HepG2 (cell line): ENCODE measurements at regions not wholly inside any gene's neighbourhood (a gene's known extent, or its start where the extent isn't known, plus 50 kb on each side); places are given as distances from the start of the nearest gene placed in this dataset.

Experiments used
- ATAC-seq: fragments of 200-7000 bp; cut with Tn5 transposase; 3 replicates; pipeline ENCODE4 v1.9.1; 2020; ENCODE audit warnings: mild to moderate bottlenecking, moderate library complexity
- BruUV-seq: library from RNA; stranded (reverse); fragments of 400-500 nt; replicated peaks from 2 replicates; lab custom pipeline; 2021; lab: Mats Ljungman, UMichigan
- CTCF ChIA-PET: fragments of 300-600 bp; formaldehyde crosslinking; extraction: SDS; loops from one replicate; lab custom pipeline; 2021; ENCODE audit warnings: low total read pairs, inconsistent platforms, low intra/inter-chr PET ratio; lab: Yijun Ruan, JAX
- POLR2A ChIA-PET: fragments of 350-600 bp; sonication (Branson Sonifier 250); formaldehyde crosslinking; loops from one replicate; lab custom pipeline; 2020; ENCODE audit warnings: antibody characterized with exemption, inconsistent platforms; lab: Yijun Ruan, JAX
- DNase-seq: peaks from one replicate; pipeline ENCODE4 v3.0.0-alpha.2; 2015; ENCODE audit warnings: low spot score
- FAIRE-seq: peaks from 3 replicates; lab custom pipeline; 2011; peaks lifted over from hg19 to GRCh38; lab: Jason Lieb, UNC
- H2AFZ ChIP-seq: one replicate; pipeline ENCODE4 v1.6.1; 2011; ENCODE audit warnings: low read length, inconsistent platforms
- H3K27ac ChIP-seq: fragments of 300-600 bp; 3 replicates; pipeline ENCODE4 v1.8.0; 2011; ENCODE audit warnings: mixed run types, mild to moderate bottlenecking, mixed read lengths, low read length, inconsistent platforms; ENCODE audit not compliant: insufficient read depth; ENCODE audit errors: extremely low read length
- H3K27me3 ChIP-seq, 2 experiments: fragments of 200-600 bp in 1 of 2; 2 replicates in 1 of 2; 3 replicates in 1 of 2; pipeline versions ENCODE4 v1.6.0 to v1.8.0; 2011; ENCODE audit warnings: low read length in 2 of 2, mild to moderate bottlenecking in 2 of 2, moderate library complexity in 2 of 2, inconsistent platforms in 1 of 2; ENCODE audit not compliant: insufficient read depth in 2 of 2, control insufficient read depth in 1 of 2
- H3K36me3 ChIP-seq, 2 experiments: fragments of 200-600 bp in 1 of 2; replicated peaks in 1 of 2; 2 replicates in 1 of 2; 3 replicates in 1 of 2; pipeline versions ENCODE4 v1.5.1 to v1.8.0; 2011; ENCODE audit warnings: low read length in 2 of 2, inconsistent platforms in 1 of 2; ENCODE audit not compliant: insufficient read depth in 2 of 2, control insufficient read depth in 1 of 2
- H3K4me1 ChIP-seq: 2 replicates; pipeline ENCODE4 v1.5.1; 2012; ENCODE audit warnings: low read length, inconsistent platforms; ENCODE audit not compliant: insufficient read depth
- H3K4me2 ChIP-seq: 2 replicates; pipeline ENCODE4 v1.6.0; 2011; ENCODE audit warnings: low read depth, low read length, inconsistent platforms
- H3K4me3 ChIP-seq, 3 experiments: fragments of 200-600 bp in 1 of 3; sonication (generic), shearing (Covaris generic) in 1 of 3; replicated peaks in 1 of 3; 2 replicates each; pipeline ENCODE4 v1.5.1; 2011 to 2016; ENCODE audit warnings: low read length in 3 of 3, inconsistent platforms in 2 of 3, low read depth in 2 of 3, mild to moderate bottlenecking in 2 of 3, control low read depth in 1 of 3, mixed read lengths in 1 of 3; ENCODE audit not compliant: insufficient read depth in 1 of 3
- H3K79me2 ChIP-seq: one replicate; pipeline ENCODE4 v1.6.1; 2011; ENCODE audit warnings: low read length, inconsistent platforms; ENCODE audit not compliant: insufficient read depth
- H3K9ac ChIP-seq: 2 replicates; pipeline ENCODE4 v1.6.0; 2011; ENCODE audit warnings: mild to moderate bottlenecking, low read depth, low read length, inconsistent platforms; ENCODE audit not compliant: insufficient read depth
- H3K9me3 ChIP-seq: 2 replicates; pipeline ENCODE4 v1.5.1; 2012; ENCODE audit warnings: mild to moderate bottlenecking, low read length
- H4K20me1 ChIP-seq: 2 replicates; pipeline ENCODE4 v1.6.0; 2011; ENCODE audit warnings: inconsistent platforms, mild to moderate bottlenecking, low read length, moderate library complexity; ENCODE audit not compliant: insufficient read depth
- ASH2L ChIP-seq: fragments of 300-600, 200-600 bp; sonication (generic); IDR thresholded peaks from 2 replicates; pipeline ENCODE4 v1.7.0; 2017; ENCODE audit warnings: low read depth, mild to moderate bottlenecking, moderate library complexity, mixed read lengths, low read length; ENCODE audit not compliant: insufficient read length
- GLI4 ChIP-seq: sonication (generic); formaldehyde crosslinking; IDR thresholded peaks from 2 replicates; pipeline ENCODE4 v1.5.1; 2020; ENCODE audit warnings: missing genetic modification reagents, mild to moderate bottlenecking, moderate library complexity, borderline replicate concordance
- HES4 ChIP-seq: sonication (generic); formaldehyde crosslinking; IDR thresholded peaks from 2 replicates; pipeline ENCODE4 v1.9.0; 2021; ENCODE audit warnings: mild to moderate bottlenecking, missing genetic modification reagents, borderline replicate concordance
- HMG20A ChIP-seq: IDR thresholded peaks from 2 replicates; pipeline ENCODE4 v1.6.1; 2016; ENCODE audit warnings: borderline replicate concordance
- IKZF1 ChIP-seq: fragments of 450-650 bp; IDR thresholded peaks from 2 replicates; pipeline ENCODE4 v1.7.1; 2016
- KDM6A ChIP-seq: IDR thresholded peaks from 2 replicates; pipeline ENCODE4 v1.6.1; 2016; ENCODE audit warnings: low read depth
- NCOA2 ChIP-seq: sonication (generic); formaldehyde crosslinking; IDR thresholded peaks from 2 replicates; pipeline ENCODE4 v1.8.0; 2022; ENCODE audit warnings: inconsistent platforms
- PHF8 ChIP-seq: sonication (generic); formaldehyde crosslinking; IDR thresholded peaks from 2 replicates; pipeline ENCODE4 v1.5.0; 2020; ENCODE audit warnings: missing genetic modification reagents
- RNF219 ChIP-seq: sonication (generic); formaldehyde crosslinking; IDR thresholded peaks from 2 replicates; pipeline ENCODE4 v1.5.0; 2020; ENCODE audit warnings: mild to moderate bottlenecking, missing genetic modification reagents
- TEAD3 ChIP-seq: optimal IDR thresholded peaks from 2 replicates; pipeline ENCODE3; 2016; ENCODE audit warnings: borderline replicate concordance
- ZFP36L1 ChIP-seq: sonication (generic); formaldehyde crosslinking; IDR thresholded peaks from 2 replicates; pipeline ENCODE4 v1.8.0; 2022; ENCODE audit warnings: mild to moderate bottlenecking, missing genetic modification reagents, moderate library complexity
- ZKSCAN5 ChIP-seq: sonication (generic); formaldehyde crosslinking; IDR thresholded peaks from 2 replicates; pipeline ENCODE4 v1.5.1; 2020; ENCODE audit warnings: mild to moderate bottlenecking, missing genetic modification reagents
- ZNF205 ChIP-seq: IDR thresholded peaks from 2 replicates; pipeline ENCODE4 v1.6.1; 2018; ENCODE audit warnings: missing biosample characterization, missing genetic modification reagents
- ZNF230 ChIP-seq: sonication (generic); formaldehyde crosslinking; IDR thresholded peaks from 2 replicates; pipeline ENCODE4 v1.4.0; 2020; ENCODE audit warnings: mild to moderate bottlenecking, missing genetic modification reagents
- ZNF441 ChIP-seq: sonication (generic); formaldehyde crosslinking; IDR thresholded peaks from 2 replicates; pipeline ENCODE4 v1.7.0; 2021; ENCODE audit warnings: missing genetic modification reagents, borderline replicate concordance
- ZNF569 ChIP-seq: sonication (generic); formaldehyde crosslinking; IDR thresholded peaks from 2 replicates; pipeline ENCODE4 v1.5.0; 2020; ENCODE audit warnings: mild to moderate bottlenecking, missing genetic modification reagents, moderate library complexity, borderline replicate concordance
- ZNF652 ChIP-seq: IDR thresholded peaks from 2 replicates; pipeline ENCODE4 v1.6.1; 2016; ENCODE audit warnings: low read depth, borderline replicate concordance
- WGBS: methylation state at CpG from one replicate; pipeline ENCODE4 v1.1.6; 2017; ENCODE audit warnings: low lambda C conversion rate; 5-methylcytosine and 5-hydroxymethylcytosine counted together
- in situ Hi-C: cut with HindIII; loops from 2 replicates; pipeline ENCODE4 v1.10.0; 2017; ENCODE audit warnings: low pct_unique_long_range_greater_than_20kb; ENCODE audit not compliant: extremely low pct_ligation_motif_present
- intact Hi-C: fragments of 100-400 bp; cut with micrococcal nuclease; formaldehyde crosslinking; loops from one replicate; pipeline ENCODE4 v1.10.0; 2022; ENCODE audit not compliant: unreplicated experiment
- TF ChIP-seq, protein P1 (sequence below): sonication (generic); formaldehyde crosslinking; IDR thresholded peaks from 2 replicates; pipeline ENCODE4; 2020; ENCODE audit warnings: missing genetic modification reagents, mild to moderate bottlenecking, borderline replicate concordance

- CTCF ChIA-PET: no interaction called here
- Histone ChIP-seq H2AFZ (no peak overlapping the region), H3K27ac (no peak overlapping the region), H4K20me1 (no peaks in the 10 kb centered on the region), H3K36me3 (no peaks in the 10 kb centered on the region), H3K9me3 (peaks cover 22% of the 10 kb centered on the region), H3K27me3 (no peaks in the 10 kb centered on the region), H3K79me2 (no peaks in the 10 kb centered on the region), H3K4me2 (no peak overlapping the region), H3K4me3 (no peak overlapping the region), H3K9ac (no peak overlapping the region), H3K4me1 (no peaks in the 10 kb centered on the region)
- intact Hi-C loops: no loop called here
- no peak for ATAC-seq
- no peak for DNase-seq
- FAIRE-seq: no peak
- in situ Hi-C loops: no loop called here
- no TSS peak for BruUV-seq
- TF ChIP-seq KDM6A (CRISPR knock-in tag): no peak
- no peak for TF ChIP-seq GLI4 (CRISPR knock-in tag)
- TF ChIP-seq HES4 (CRISPR knock-in tag): no peak
- TF ChIP-seq NCOA2 (CRISPR knock-in tag): no peak
- TF ChIP-seq IKZF1: no peak
- TF ChIP-seq ASH2L: no peak
- POLR2A ChIA-PET: no interaction called here
These were observed 426.2 kb downstream of the IPO8 start for GRCh38 chr12:30269496-30269895.

GRCh38 chr12:30268041-30268440 lies 427.6 kb downstream of the IPO8 start:
- ChIA-PET POLR2A (no interaction called here), CTCF (no interaction called here)
- Histone ChIP-seq H3K9ac (no peak overlapping the region), H3K4me2 (no peak overlapping the region), H2AFZ (no peak overlapping the region), H3K9me3 (peaks cover 15% of the 10 kb centered on the region), H3K4me1 (no peaks in the 10 kb centered on the region), H3K4me3 (no peak overlapping the region), H3K27ac (no peak overlapping the region), H3K36me3 (no peaks in the 10 kb centered on the region), H3K79me2 (no peaks in the 10 kb centered on the region), H3K27me3 (no peaks in the 10 kb centered on the region), H4K20me1 (no peaks in the 10 kb centered on the region)
- TF ChIP-seq PHF8 (CRISPR knock-in tag) (no peak), ZNF230 (no peak), ZNF441 (CRISPR knock-in tag) (no peak), ZFP36L1 (CRISPR knock-in tag) (no peak), HMG20A (no peak), ZNF205 (no peak), ZKSCAN5 (CRISPR knock-in tag) (no peak), TEAD3 (no peak), ZNF569 (no peak), ZNF652 (CRISPR knock-in tag) (no peak), RNF219 (CRISPR knock-in tag) (no peak)
- TF ChIP-seq, protein P1, sequence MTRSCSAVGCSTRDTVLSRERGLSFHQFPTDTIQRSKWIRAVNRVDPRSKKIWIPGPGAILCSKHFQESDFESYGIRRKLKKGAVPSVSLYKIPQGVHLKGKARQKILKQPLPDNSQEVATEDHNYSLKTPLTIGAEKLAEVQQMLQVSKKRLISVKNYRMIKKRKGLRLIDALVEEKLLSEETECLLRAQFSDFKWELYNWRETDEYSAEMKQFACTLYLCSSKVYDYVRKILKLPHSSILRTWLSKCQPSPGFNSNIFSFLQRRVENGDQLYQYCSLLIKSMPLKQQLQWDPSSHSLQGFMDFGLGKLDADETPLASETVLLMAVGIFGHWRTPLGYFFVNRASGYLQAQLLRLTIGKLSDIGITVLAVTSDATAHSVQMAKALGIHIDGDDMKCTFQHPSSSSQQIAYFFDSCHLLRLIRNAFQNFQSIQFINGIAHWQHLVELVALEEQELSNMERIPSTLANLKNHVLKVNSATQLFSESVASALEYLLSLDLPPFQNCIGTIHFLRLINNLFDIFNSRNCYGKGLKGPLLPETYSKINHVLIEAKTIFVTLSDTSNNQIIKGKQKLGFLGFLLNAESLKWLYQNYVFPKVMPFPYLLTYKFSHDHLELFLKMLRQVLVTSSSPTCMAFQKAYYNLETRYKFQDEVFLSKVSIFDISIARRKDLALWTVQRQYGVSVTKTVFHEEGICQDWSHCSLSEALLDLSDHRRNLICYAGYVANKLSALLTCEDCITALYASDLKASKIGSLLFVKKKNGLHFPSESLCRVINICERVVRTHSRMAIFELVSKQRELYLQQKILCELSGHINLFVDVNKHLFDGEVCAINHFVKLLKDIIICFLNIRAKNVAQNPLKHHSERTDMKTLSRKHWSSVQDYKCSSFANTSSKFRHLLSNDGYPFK (CRISPR knock-in tag): no peak
- DNase-seq: no peak
- BruUV-seq: no TSS peak
- in situ Hi-C loops (no loop called here), intact Hi-C loops (no loop called here)
- ATAC-seq: no peak
- WGBS: 69% methylated on average over 2 of the region's 2 CpGs
- FAIRE-seq: no peak
